Activated T-helper 1 cell treated with anti-CD3 and anti-CD28 coated beads, Interleukin-12 subunit alpha, Interleukin-12 subunit beta, Interleukin-2, Interleukin-4 antibody, amounts not matched to agents 30 ng/mL and 10 ng/mL and 1 ng/mL, durations not matched to agents 14 hours and 24 hours and 36 hours (primary cell): ENCODE measurements at regions not wholly inside any gene's neighbourhood (a gene's known extent, or its start where the extent isn't known, plus 50 kb on each side); places are given as distances from the start of the nearest gene placed in this dataset.
"Not testable (repeated sequence)": the region's sequence is repeated elsewhere in the genome, so short reads cannot be mapped to it uniquely, and the experiment has no call there.

Experiments used
- DNase-seq: peaks from one replicate; pipeline ENCODE4 v3.0.0; 2021; ENCODE audit warnings: low spot score
- H3K27ac Mint-ChIP-seq: one replicate; pipeline ENCODE4 v1.8.0; 2021; ENCODE audit warnings: mild to moderate bottlenecking, mixed read lengths
- H3K27me3 Mint-ChIP-seq: one replicate; pipeline ENCODE4 v1.8.0; 2022; ENCODE audit warnings: mild to moderate bottlenecking, moderate library complexity, mixed read lengths; ENCODE audit not compliant: insufficient read depth
- H3K36me3 Mint-ChIP-seq: one replicate; pipeline ENCODE4 v1.8.0; 2021; ENCODE audit warnings: low read depth, mixed read lengths
- H3K4me1 Mint-ChIP-seq: one replicate; pipeline ENCODE4 v1.8.0; 2021; ENCODE audit warnings: low read depth, mixed read lengths
- H3K4me3 Mint-ChIP-seq: one replicate; pipeline ENCODE4 v1.8.0; 2021; ENCODE audit warnings: mild to moderate bottlenecking, moderate library complexity, mixed read lengths
- H3K9me3 Mint-ChIP-seq: one replicate; pipeline ENCODE4 v1.8.0; 2021; ENCODE audit warnings: mixed read lengths
- intact Hi-C: fragments of 100-400 bp; cut with micrococcal nuclease; formaldehyde crosslinking; loops from one replicate; pipeline ENCODE4 v1.15.1; 2024

DNA sequence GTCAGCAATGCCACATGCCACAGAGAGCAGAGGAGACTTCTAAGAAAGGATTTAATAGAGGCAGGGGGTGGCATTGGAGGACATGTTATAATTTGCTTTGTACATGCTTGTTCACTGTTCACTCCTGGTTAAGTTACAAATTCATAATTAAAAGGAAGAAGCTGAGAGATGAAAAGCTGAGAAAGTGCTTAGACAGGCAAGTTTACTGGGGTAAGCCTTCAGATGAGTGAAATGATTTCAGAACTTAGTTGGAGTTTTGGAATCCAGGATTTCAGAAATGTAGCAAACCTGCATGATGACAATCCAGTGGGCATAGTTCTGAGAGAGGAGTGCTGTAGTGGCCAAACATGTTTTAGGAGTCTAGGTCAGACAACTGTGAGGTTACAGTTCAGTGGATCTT, 67.3 kb upstream of the FBXO33 start:
- H3K27ac Mint-ChIP-seq, result no peak overlapping the region
- peaks cover 6% of the 10 kb centered on the region for H3K27me3 Mint-ChIP-seq
- DNase-seq, result no peak
- H3K4me1 Mint-ChIP-seq, result no peaks in the 10 kb centered on the region
- H3K36me3 Mint-ChIP-seq, result no peaks in the 10 kb centered on the region
- intact Hi-C loops, result no loop called here
- peaks cover 4% of the 10 kb centered on the region for H3K9me3 Mint-ChIP-seq
- H3K4me3 Mint-ChIP-seq, result no peak overlapping the region

DNA sequence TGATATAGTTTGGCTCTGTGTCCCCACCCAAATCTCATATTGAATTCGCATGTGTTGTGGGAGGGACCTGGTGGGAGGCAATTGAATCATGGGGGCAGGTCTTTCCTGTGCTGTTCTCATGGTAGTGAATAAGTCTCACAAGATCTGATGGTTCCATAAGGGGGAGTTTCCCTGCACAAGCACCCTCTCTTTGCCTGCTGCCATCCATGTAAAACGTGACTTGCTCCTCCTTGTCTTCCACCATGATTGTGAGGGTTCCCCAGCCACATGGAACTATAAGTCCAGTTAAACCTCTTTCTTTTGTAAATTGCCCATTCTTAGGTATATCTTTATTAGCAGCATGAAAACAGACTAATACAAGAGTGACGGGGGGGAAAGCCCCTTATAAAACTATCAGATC, 65.4 kb upstream of the FBXO33 start:
- H3K4me1 Mint-ChIP-seq, H3K4me3 Mint-ChIP-seq, H3K36me3 Mint-ChIP-seq, intact Hi-C loops, H3K9me3 Mint-ChIP-seq, DNase-seq, H3K27me3 Mint-ChIP-seq, H3K27ac Mint-ChIP-seq: not testable (repeated sequence)

DNA sequence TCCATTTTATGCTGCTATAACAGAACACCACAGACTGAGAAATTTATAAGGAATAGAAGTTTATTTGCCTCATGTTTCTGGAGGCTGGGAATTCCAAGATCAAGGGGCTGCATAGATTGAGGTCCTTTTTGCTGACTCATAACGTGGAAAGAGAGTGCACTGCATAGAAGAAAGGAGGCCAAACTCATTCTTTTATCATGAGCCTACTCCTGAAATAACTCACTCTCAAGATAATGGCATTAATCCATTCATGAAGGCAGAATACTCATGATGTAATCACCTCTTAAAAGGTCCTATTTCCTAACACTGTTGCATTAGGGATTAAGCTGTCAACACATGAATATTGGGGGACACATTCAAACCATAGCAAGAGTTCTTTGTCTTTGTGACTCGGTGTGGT, 60.0 kb upstream of the FBXO33 start:
- Mint-ChIP-seq H3K4me1 (no peaks in the 10 kb centered on the region), H3K4me3 (no peak overlapping the region), H3K27ac (no peak overlapping the region), H3K27me3 (peaks cover 6% of the 10 kb centered on the region), H3K9me3 (no peaks in the 10 kb centered on the region), H3K36me3 (no peaks in the 10 kb centered on the region)
- intact Hi-C loops, result no loop called here
- no peak for DNase-seq

DNA sequence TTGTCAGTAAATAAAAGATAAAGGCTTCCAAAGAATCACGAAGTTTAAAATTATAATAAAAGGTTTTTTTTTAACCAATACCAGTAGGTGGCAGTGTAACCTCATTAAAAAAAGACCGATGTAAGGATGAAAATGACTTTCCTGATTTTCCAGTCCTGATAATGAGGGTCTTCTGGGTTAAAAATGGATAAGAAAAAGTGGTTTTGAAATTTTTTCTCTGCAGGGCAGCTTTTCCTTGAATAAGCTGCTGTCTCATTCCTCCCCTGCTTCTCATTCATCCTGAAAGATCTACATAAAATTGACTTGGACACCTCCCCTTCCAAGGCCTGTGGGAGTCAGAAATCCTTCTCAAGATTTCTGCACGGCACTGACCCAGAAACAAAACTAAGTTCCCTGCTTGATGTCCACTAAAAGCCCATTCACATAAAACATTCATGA, 58.9 kb upstream of the FBXO33 start:
- H3K4me3 Mint-ChIP-seq, result no peak overlapping the region
- H3K36me3 Mint-ChIP-seq, result no peaks in the 10 kb centered on the region
- intact Hi-C loops, result no loop called here
- no peaks in the 10 kb centered on the region for H3K9me3 Mint-ChIP-seq
- peaks cover 6% of the 10 kb centered on the region for H3K27me3 Mint-ChIP-seq
- no peaks in the 10 kb centered on the region for H3K4me1 Mint-ChIP-seq
- DNase-seq, result no peak
- H3K27ac Mint-ChIP-seq, result no peak overlapping the region

DNA sequence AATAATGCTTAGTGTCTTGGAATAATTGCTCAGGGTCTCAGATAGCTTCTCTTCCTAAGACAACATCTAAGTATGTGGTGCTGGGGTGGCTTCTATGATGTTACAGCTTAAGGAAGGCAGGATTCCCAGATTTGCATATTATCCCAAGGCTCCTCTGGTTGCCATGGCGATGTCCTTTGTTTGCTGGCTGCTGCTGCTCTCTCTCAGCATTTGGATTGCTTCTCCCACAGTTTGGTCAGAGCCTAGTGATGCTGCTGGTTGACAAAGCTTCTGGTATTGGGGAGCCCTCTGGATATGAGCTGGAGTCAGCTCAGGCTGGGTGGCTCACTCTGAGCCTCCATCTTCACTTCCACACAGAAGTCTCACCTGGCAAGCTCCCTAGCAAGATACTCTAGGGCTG, 56.4 kb upstream of the FBXO33 start:
- Mint-ChIP-seq H3K36me3 (no peaks in the 10 kb centered on the region), H3K9me3 (no peaks in the 10 kb centered on the region)

DNA sequence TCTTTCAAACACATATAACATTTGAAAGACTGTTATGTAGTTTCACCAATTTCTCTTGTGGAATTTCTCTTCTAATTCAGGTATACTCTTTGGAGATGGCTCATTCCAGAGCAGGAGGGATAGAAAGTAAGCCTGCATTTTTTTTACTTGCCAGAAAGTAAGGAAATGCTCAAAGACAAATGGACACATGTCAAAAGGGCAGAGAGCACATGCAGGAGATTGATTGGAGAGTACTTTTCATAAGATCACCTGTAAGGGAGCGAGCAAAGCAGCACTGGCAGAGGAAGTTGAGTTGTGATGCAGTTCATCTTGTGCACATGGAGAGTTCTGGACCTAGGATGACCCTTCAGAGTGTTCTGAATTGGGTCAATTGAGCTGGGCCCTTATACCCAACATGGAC, 51.4 kb upstream of the FBXO33 start:
- Mint-ChIP-seq H3K9me3 (no peaks in the 10 kb centered on the region), H3K27ac (no peak overlapping the region), H3K27me3 (peaks cover under 1% of the 10 kb centered on the region), H3K36me3 (no peaks in the 10 kb centered on the region), H3K4me3 (no peak overlapping the region), H3K4me1 (no peaks in the 10 kb centered on the region)
- intact Hi-C loops, result no loop called here
- DNase-seq, result no peak

More for the DNA sequence above, 56.4 kb upstream of the FBXO33 start:
- H3K4me3 Mint-ChIP-seq, result no peak overlapping the region
- no peaks in the 10 kb centered on the region for H3K4me1 Mint-ChIP-seq
- H3K27ac Mint-ChIP-seq, result no peak overlapping the region
- intact Hi-C loops, result no loop called here
- DNase-seq, result no peak
- peaks cover 6% of the 10 kb centered on the region for H3K27me3 Mint-ChIP-seq
